ENCODE measurements at regions not wholly inside any gene's neighbourhood (a gene's known extent, or its start where the extent isn't known, plus 50 kb on each side); places are given as distances from the start of the nearest gene placed in this dataset.

- no peak for DNase-seq
- H3K27ac Mint-ChIP-seq: no peak overlapping the region
- H3K4me3 Mint-ChIP-seq: no peak overlapping the region
- peaks cover 42 to 45% of the 10 kb centered on the region in 2 donors for H3K9me3 Mint-ChIP-seq
- ATAC-seq (replicated peaks): no peak
- H3K27me3 Mint-ChIP-seq: peaks cover 5 to 9% of the 10 kb centered on the region in 2 donors
- H3K36me3 Mint-ChIP-seq: peaks cover 7 to 12% of the 10 kb centered on the region in 2 donors
- no peaks in the 10 kb centered on the region for H3K4me1 Mint-ChIP-seq
Measured at GRCh38 chr9:2311920-2312319, 296.8 kb downstream of the SMARCA2 start.

- H3K27ac Mint-ChIP-seq: no peak overlapping the region
- DNase-seq (no peak), ATAC-seq (replicated peaks) (no peak)
- no peak overlapping the region for H3K4me3 Mint-ChIP-seq
- H3K9me3 Mint-ChIP-seq: peaks cover 40 to 45% of the 10 kb centered on the region in 2 donors
- H3K36me3 Mint-ChIP-seq: peaks cover 7 to 12% of the 10 kb centered on the region in 2 donors
- peaks cover 5 to 9% of the 10 kb centered on the region in 2 donors for H3K27me3 Mint-ChIP-seq
- H3K4me1 Mint-ChIP-seq: no peaks in the 10 kb centered on the region
Measured at GRCh38 chr9:2313512-2313911, 298.4 kb downstream of the SMARCA2 start.

- no peaks in the 10 kb centered on the region for H3K4me1 Mint-ChIP-seq
- DNase-seq (no peak), ATAC-seq (replicated peaks) (no peak)
- peaks cover 4 to 5% of the 10 kb centered on the region in 2 donors for H3K27me3 Mint-ChIP-seq
- H3K27ac Mint-ChIP-seq: no peak overlapping the region
- H3K4me3 Mint-ChIP-seq: no peak overlapping the region
- H3K9me3 Mint-ChIP-seq: peaks cover 23 to 24% of the 10 kb centered on the region in 2 donors
- H3K36me3 Mint-ChIP-seq: peaks cover 8 to 9% of the 10 kb centered on the region in 2 donors
Measured at GRCh38 chr9:2317591-2317990, 302.4 kb downstream of the SMARCA2 start.

- H3K4me3 Mint-ChIP-seq: no peak overlapping the region
- H3K9me3 Mint-ChIP-seq: peaks cover 11 to 13% of the 10 kb centered on the region in 2 donors
- H3K4me1 Mint-ChIP-seq: no peaks in the 10 kb centered on the region
Measured at GRCh38 chr9:2319421-2319820, 302.2 kb upstream of the VLDLR start.

GRCh38 chr9:2320114-2320513 lies 301.5 kb upstream of the VLDLR start:
- no peaks in the 10 kb centered on the region for H3K4me1 Mint-ChIP-seq
- H3K36me3 Mint-ChIP-seq: peaks cover 2 to 3% of the 10 kb centered on the region in 2 donors
- peaks cover 4 to 5% of the 10 kb centered on the region in 2 donors for H3K27me3 Mint-ChIP-seq
- H3K9me3 Mint-ChIP-seq: peaks cover 5 to 9% of the 10 kb centered on the region in 2 donors
- H3K27ac Mint-ChIP-seq: no peak overlapping the region
- ATAC-seq (replicated peaks) (no peak), DNase-seq (no peak)
- H3K4me3 Mint-ChIP-seq: no peak overlapping the region

More at GRCh38 chr9:2319421-2319820, 302.2 kb upstream of the VLDLR start:
- Mint-ChIP-seq H3K27me3 (peaks cover 4 to 5% of the 10 kb centered on the region in 2 donors), H3K36me3 (peaks cover 2 to 3% of the 10 kb centered on the region in 2 donors), H3K27ac (no peak overlapping the region)
- ATAC-seq (replicated peaks): no peak
- no peak for DNase-seq

GRCh38 chr9:2320632-2321031 lies 301.0 kb upstream of the VLDLR start:
- Mint-ChIP-seq H3K4me3 (no peak overlapping the region), H3K36me3 (peaks cover 2 to 3% of the 10 kb centered on the region in 2 donors), H3K27me3 (peaks cover 4 to 5% of the 10 kb centered on the region in 2 donors), H3K9me3 (peaks cover under 1 to 5% of the 10 kb centered on the region in 2 donors), H3K27ac (no peak overlapping the region), H3K4me1 (no peaks in the 10 kb centered on the region)
- DNase-seq: no peak
- no peak for ATAC-seq (replicated peaks)

DNA sequence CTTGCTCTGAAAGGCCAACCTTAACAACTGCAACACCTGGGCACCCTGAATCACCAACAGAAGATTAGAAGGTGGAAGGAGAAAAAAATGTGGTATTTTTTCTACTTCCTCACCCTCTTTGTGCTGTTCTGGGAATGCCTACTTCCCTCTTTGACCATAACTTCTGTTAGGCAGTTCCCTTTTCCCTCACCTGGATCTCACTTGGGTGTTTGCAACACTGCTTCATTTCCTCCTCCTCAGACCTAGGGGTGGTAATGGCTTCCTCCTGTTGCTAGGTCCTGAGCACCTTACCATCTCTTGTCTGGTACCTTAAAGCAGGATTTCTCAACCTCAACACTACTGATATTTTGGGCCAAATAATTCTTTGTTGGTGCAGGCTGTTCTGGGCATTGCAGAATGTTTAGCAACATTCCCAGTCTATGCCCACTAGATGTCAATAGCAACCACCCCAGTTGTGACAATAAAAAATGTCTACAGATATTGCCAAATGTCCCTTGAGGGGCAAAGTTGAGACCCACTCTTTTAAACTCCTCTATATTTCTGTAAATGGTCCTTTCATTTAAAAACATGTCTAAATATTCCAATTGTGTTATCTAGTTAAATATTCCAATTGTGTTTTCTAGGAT lies 300.0 kb upstream of the VLDLR start:
- Mint-ChIP-seq H3K36me3 (peaks cover 0 to 2% of the 10 kb centered on the region in 2 donors), H3K27ac (no peak overlapping the region), H3K4me3 (no peak overlapping the region), H3K27me3 (peaks cover under 1 to 4% of the 10 kb centered on the region in 2 donors), H3K9me3 (peaks cover 0 to 2% of the 10 kb centered on the region in 2 donors), H3K4me1 (no peaks in the 10 kb centered on the region)
- no peak for DNase-seq
- no peak for ATAC-seq (replicated peaks)

GRCh38 chr9:2324742-2325141 lies 296.8 kb upstream of the VLDLR start:
- H3K27ac Mint-ChIP-seq: no peak overlapping the region
- no peak for DNase-seq
- no peaks in the 10 kb centered on the region for H3K4me1 Mint-ChIP-seq
- H3K36me3 Mint-ChIP-seq: peaks cover 0 to 2% of the 10 kb centered on the region in 2 donors
- H3K27me3 Mint-ChIP-seq: peaks cover 0 to 4% of the 10 kb centered on the region in 2 donors
- peaks cover 0 to 2% of the 10 kb centered on the region in 2 donors for H3K9me3 Mint-ChIP-seq
- H3K4me3 Mint-ChIP-seq: no peak overlapping the region
- no peak for ATAC-seq (replicated peaks)

DNA sequence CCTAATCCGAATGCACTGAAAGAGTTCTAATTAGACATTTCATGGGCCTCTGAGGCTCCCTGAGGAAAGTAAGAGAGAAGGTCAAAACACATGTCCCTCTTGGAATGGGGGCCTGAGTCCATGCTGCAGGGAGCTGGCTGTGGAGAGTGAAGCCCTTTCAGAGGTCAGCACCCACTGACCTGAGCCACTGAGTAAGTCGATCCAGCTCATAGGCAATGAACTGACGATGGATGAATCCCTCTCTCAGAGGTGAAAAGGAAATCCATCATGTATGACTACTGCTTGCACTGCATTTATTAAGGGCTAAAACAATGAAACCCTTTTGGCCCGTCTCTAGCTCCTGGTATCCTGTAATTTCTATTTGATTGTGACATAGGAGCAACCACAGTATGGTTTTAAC lies 288.9 kb upstream of the VLDLR start:
- no peak for DNase-seq
- peaks cover 0 to 4% of the 10 kb centered on the region in 2 donors for H3K9me3 Mint-ChIP-seq
- H3K27ac Mint-ChIP-seq: no peak overlapping the region
- no peaks in the 10 kb centered on the region for H3K36me3 Mint-ChIP-seq
- H3K27me3 Mint-ChIP-seq: no peaks in the 10 kb centered on the region
- H3K4me3 Mint-ChIP-seq: no peak overlapping the region
- ATAC-seq (replicated peaks): no peak
- no peaks in the 10 kb centered on the region for H3K4me1 Mint-ChIP-seq

DNA sequence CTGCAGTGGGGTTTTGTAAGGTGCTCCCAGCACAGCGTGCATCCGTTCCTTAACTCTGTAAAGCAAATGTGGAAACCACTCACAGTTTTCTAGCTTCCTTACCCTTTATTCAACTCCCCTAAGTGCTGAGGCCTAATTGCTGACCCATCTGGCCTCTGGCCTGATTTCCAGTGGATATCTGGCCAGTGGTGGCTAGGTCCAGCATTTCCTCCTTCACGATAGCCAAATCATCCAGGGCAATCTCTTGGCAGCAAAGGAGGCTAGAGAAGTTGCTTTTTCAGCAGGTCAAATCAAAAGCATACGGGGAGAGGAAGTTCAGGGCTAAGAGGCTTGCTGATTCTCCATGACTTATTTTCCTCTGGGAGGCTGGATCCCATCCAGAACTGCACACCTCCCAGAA lies 286.3 kb upstream of the VLDLR start:
- Mint-ChIP-seq H3K27ac (no peak overlapping the region), H3K9me3 (peaks cover 0 to 2% of the 10 kb centered on the region in 2 donors), H3K27me3 (no peaks in the 10 kb centered on the region), H3K4me3 (no peak overlapping the region), H3K4me1 (no peaks in the 10 kb centered on the region), H3K36me3 (no peaks in the 10 kb centered on the region)
- ATAC-seq (replicated peaks) (no peak), DNase-seq (no peak)

DNA sequence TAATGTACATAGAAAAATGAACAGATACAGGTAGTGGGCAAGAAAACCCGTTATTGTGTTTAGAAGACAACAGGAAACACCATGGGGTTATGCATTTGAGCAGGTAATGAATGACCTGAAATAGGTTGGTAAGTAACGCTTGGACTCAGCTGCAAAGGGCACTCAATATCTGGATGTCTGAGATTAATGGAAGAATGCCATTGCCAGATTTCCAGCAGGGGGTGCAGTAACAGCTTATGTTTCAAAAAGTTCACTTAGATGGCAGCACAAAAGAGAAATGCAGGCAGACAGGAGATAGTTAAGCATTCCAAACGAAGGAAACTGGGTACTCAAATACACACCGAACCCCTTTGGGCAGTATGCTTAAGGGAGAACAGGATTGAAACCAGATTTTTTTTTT lies 285.5 kb upstream of the VLDLR start:
- no peak for ATAC-seq (replicated peaks)
- H3K27me3 Mint-ChIP-seq: no peaks in the 10 kb centered on the region
- no peaks in the 10 kb centered on the region for H3K4me1 Mint-ChIP-seq
- H3K4me3 Mint-ChIP-seq: no peak overlapping the region
- H3K27ac Mint-ChIP-seq: no peak overlapping the region
- no peaks in the 10 kb centered on the region for H3K9me3 Mint-ChIP-seq
- DNase-seq: no peak
- H3K36me3 Mint-ChIP-seq: no peaks in the 10 kb centered on the region

GRCh38 chr9:2337131-2337530 lies 284.5 kb upstream of the VLDLR start:
- Mint-ChIP-seq H3K9me3 (no peaks in the 10 kb centered on the region), H3K27ac (no peak overlapping the region), H3K27me3 (no peaks in the 10 kb centered on the region), H3K4me1 (no peaks in the 10 kb centered on the region), H3K4me3 (no peak overlapping the region), H3K36me3 (no peaks in the 10 kb centered on the region)
- ATAC-seq (replicated peaks) (no peak), DNase-seq (no peak)

DNA sequence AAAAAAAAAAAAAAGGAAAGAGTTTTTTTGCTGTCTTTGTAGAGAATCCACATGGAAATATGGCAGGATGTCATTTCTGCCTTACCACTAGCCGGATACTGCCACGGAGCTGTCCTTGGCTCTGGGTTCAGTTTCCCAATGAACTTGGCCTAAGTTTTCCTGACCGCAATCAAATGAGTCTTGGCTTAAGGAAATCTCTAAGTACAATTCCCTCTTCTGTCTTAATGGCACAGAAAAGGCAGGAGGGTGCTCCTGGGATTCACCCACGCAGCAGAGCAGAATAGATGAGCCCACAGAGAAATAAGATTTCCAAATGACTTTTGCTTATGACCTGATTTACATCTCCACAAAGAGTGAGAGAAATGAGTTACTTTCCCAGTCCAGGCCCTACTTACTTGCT lies 284.0 kb upstream of the VLDLR start:
- DNase-seq: no peak
- Mint-ChIP-seq H3K27ac (no peak overlapping the region), H3K9me3 (no peaks in the 10 kb centered on the region), H3K4me1 (no peaks in the 10 kb centered on the region), H3K4me3 (no peak overlapping the region), H3K27me3 (no peaks in the 10 kb centered on the region), H3K36me3 (no peaks in the 10 kb centered on the region)
- ATAC-seq (replicated peaks): no peak

GRCh38 chr9:2338777-2339365 lies 282.7 kb upstream of the VLDLR start:
- Mint-ChIP-seq H3K27me3 (no peaks in the 10 kb centered on the region), H3K4me3 (no peak overlapping the region), H3K4me1 (no peaks in the 10 kb centered on the region), H3K27ac (no peak overlapping the region), H3K36me3 (no peaks in the 10 kb centered on the region), H3K9me3 (no peaks in the 10 kb centered on the region)
- ATAC-seq (replicated peaks) (no peak), DNase-seq (no peak)

GRCh38 chr9:2339416-2339815 lies 282.2 kb upstream of the VLDLR start:
- no peak for ATAC-seq (replicated peaks)
- Mint-ChIP-seq H3K4me1 (no peaks in the 10 kb centered on the region), H3K27me3 (peaks cover 0 to 2% of the 10 kb centered on the region in 2 donors), H3K27ac (no peak overlapping the region), H3K4me3 (no peak overlapping the region), H3K36me3 (no peaks in the 10 kb centered on the region), H3K9me3 (no peaks in the 10 kb centered on the region)
- DNase-seq: no peak
